ENCODE measurements at regions not wholly inside any gene's neighbourhood (a gene's known extent, or its start where the extent isn't known, plus 50 kb on each side); places are given as distances from the start of the nearest gene placed in this dataset.
A peak's percentile ranks its signal among the peaks of the same experiment; 100 is the strongest.

- in situ Hi-C loops (cut with HindIII; ENCODE audit: extremely low pct_ligation_motif_present, low pct_unique_long_range_greater_than_20kb): no loop called here
- no peak overlapping the region for H3K4me2 ChIP-seq (ENCODE audit: low read depth, low read length)
- DNase-seq (ENCODE audit: low spot score) (no peak), FAIRE-seq (no peak), ATAC-seq (no peak)
- intact Hi-C loops (cut with micrococcal nuclease; ENCODE audit: unreplicated experiment): no loop called here
- no peaks in the 10 kb centered on the region for H3K4me1 ChIP-seq (ENCODE audit: insufficient read depth, low read length)
- CTCF ChIA-PET (ENCODE audit: low intra/inter-chr PET ratio, low total read pairs): no interaction called here
- no TSS peak for BruUV-seq (replicated peaks)
- no peak overlapping the region for H3K27ac ChIP-seq (ENCODE audit: extremely low read length, insufficient read depth, low read length)
- no peak overlapping the region for H3K9ac ChIP-seq (ENCODE audit: insufficient read depth, low read depth, low read length)
- WGBS (ENCODE audit: low lambda C conversion rate): 0% methylated on average over 1 of the region's 1 CpG
- H3K36me3 ChIP-seq (replicated peaks in 1 of 2; ENCODE audit: control insufficient read depth in 1 of 2, insufficient read depth in 2 of 2, low read length in 2 of 2): no peaks in the 10 kb centered on the region
- POLR2A ChIA-PET: no interaction called here
- no peaks in the 10 kb centered on the region for H4K20me1 ChIP-seq (ENCODE audit: insufficient read depth, low read length)
- no peak overlapping the region for H2AFZ ChIP-seq (ENCODE audit: low read length)
- no peaks in the 10 kb centered on the region for H3K27me3 ChIP-seq (ENCODE audit: control insufficient read depth in 1 of 2, insufficient read depth in 2 of 2, low read length in 2 of 2)
- H3K9me3 ChIP-seq (ENCODE audit: low read length): peaks cover 71% of the 10 kb centered on the region
- H3K4me3 ChIP-seq (replicated peaks in 1 of 3; ENCODE audit: insufficient read depth in 1 of 3, low read depth in 2 of 3, low read length in 3 of 3): no peak overlapping the region
- TF ChIP-seq SMARCC2 (IDR thresholded peaks at IDR 0.05) (no peak), MAFF (IDR thresholded peaks at IDR 0.05; ENCODE audit: low read depth, low read length) (peak; percentile 91), ZNF275 (CRISPR knock-in tag; IDR thresholded peaks at IDR 0.05; ENCODE audit: borderline replicate concordance) (no peak), CHD2 (IDR thresholded peaks at IDR 0.05; ENCODE audit: low read depth, low read length) (no peak), ZNF703 (CRISPR knock-in tag; IDR thresholded peaks at IDR 0.05; ENCODE audit: borderline replicate concordance) (no peak), PRPF4 (IDR thresholded peaks at IDR 0.05; ENCODE audit: low read depth, low read length, poor library complexity, severe bottlenecking) (no peak), ZNF879 (CRISPR knock-in tag; IDR thresholded peaks at IDR 0.05) (no peak), MAFK (conservative IDR thresholded peaks at IDR 0.05 in 1 of 2, IDR thresholded peaks at IDR 0.05 in 1 of 2; ENCODE audit: low read length in 2 of 2) (peak; percentile 90 to 95)
- H3K79me2 ChIP-seq (ENCODE audit: insufficient read depth, low read length): no peaks in the 10 kb centered on the region
Measured at GRCh38 chr17:69724238-69724637, 309.7 kb downstream of the MAP2K6 start.

GRCh38 chr17:69725146-69725545, 310.6 kb downstream of the MAP2K6 start:
- no peak for FAIRE-seq
- H3K36me3 ChIP-seq (replicated peaks in 1 of 2; ENCODE audit: control insufficient read depth in 1 of 2, insufficient read depth in 2 of 2, low read length in 2 of 2): no peaks in the 10 kb centered on the region
- H3K79me2 ChIP-seq (ENCODE audit: insufficient read depth, low read length): no peaks in the 10 kb centered on the region
- no peak overlapping the region for H2AFZ ChIP-seq (ENCODE audit: low read length)
- H3K4me1 ChIP-seq (ENCODE audit: insufficient read depth, low read length): no peaks in the 10 kb centered on the region
- WGBS (ENCODE audit: low lambda C conversion rate): 0% methylated on average over 3 of the region's 3 CpGs
- ChIA-PET CTCF (ENCODE audit: low intra/inter-chr PET ratio, low total read pairs) (no interaction called here), POLR2A (no interaction called here)
- no peak for DNase-seq (ENCODE audit: low spot score)
- H3K9ac ChIP-seq (ENCODE audit: insufficient read depth, low read depth, low read length): no peak overlapping the region
- BruUV-seq (replicated peaks): no TSS peak
- no peaks in the 10 kb centered on the region for H4K20me1 ChIP-seq (ENCODE audit: insufficient read depth, low read length)
- no peaks in the 10 kb centered on the region for H3K27me3 ChIP-seq (ENCODE audit: control insufficient read depth in 1 of 2, insufficient read depth in 2 of 2, low read length in 2 of 2)
- no peak for ATAC-seq
- in situ Hi-C loops (cut with HindIII; ENCODE audit: extremely low pct_ligation_motif_present, low pct_unique_long_range_greater_than_20kb): no loop called here
- H3K9me3 ChIP-seq (ENCODE audit: low read length): peaks cover 74% of the 10 kb centered on the region
- TF ChIP-seq ZMAT5 (CRISPR knock-in tag; IDR thresholded peaks at IDR 0.05; ENCODE audit: borderline replicate concordance, low read depth) (no peak), ZNF589 (CRISPR knock-in tag; conservative IDR thresholded peaks at IDR 0.05) (no peak), NFE2L2 (IDR thresholded peaks at IDR 0.05; ENCODE audit: low read length) (no peak), ZNF367 (CRISPR knock-in tag; IDR thresholded peaks at IDR 0.05; ENCODE audit: borderline replicate concordance) (no peak), RAD51 (IDR thresholded peaks at IDR 0.05; ENCODE audit: borderline replicate concordance) (no peak), ZSCAN12 (CRISPR knock-in tag; IDR thresholded peaks at IDR 0.05) (no peak), GZF1 (CRISPR knock-in tag; IDR thresholded peaks at IDR 0.05) (no peak), MEIS2 (CRISPR knock-in tag; IDR thresholded peaks at IDR 0.05) (no peak), MIXL1 (CRISPR knock-in tag; IDR thresholded peaks at IDR 0.05) (no peak), ARNTL (CRISPR knock-in tag; IDR thresholded peaks at IDR 0.05) (no peak), NPAS2 (CRISPR knock-in tag; IDR thresholded peaks at IDR 0.05; ENCODE audit: borderline replicate concordance) (no peak), TBL1XR1 (IDR thresholded peaks at IDR 0.05; ENCODE audit: borderline replicate concordance, low read length, partially characterized antibody) (no peak)
- no peak overlapping the region for H3K4me3 ChIP-seq (replicated peaks in 1 of 3; ENCODE audit: insufficient read depth in 1 of 3, low read depth in 2 of 3, low read length in 3 of 3)
- H3K4me2 ChIP-seq (ENCODE audit: low read depth, low read length): no peak overlapping the region
- H3K27ac ChIP-seq (ENCODE audit: extremely low read length, insufficient read depth, low read length): no peak overlapping the region
- intact Hi-C loops (cut with micrococcal nuclease; ENCODE audit: unreplicated experiment): no loop called here

All from HepG2 (cell line).